Calu3 (cell line): ENCODE measurements at regions not wholly inside any gene's neighbourhood (a gene's known extent, or its start where the extent isn't known, plus 50 kb on each side); places are given as distances from the start of the nearest gene placed in this dataset.

Source experiments
- BruUV-seq: library from RNA; stranded (reverse); fragments of 400-500 nt; replicated peaks from 2 replicates; lab custom pipeline; 2021; lab: Mats Ljungman, UMichigan
- CTCF ChIA-PET: fragments of 300-600 bp; sonication (Branson Sonifier 250); formaldehyde crosslinking; loops from one replicate; lab custom pipeline; 2022; ENCODE audit warnings: antibody characterized with exemption; lab: Charles Lee
- DNase-seq: peaks from one replicate; pipeline ENCODE4 v3.0.0; 2022
- H3K27ac Mint-ChIP-seq: one replicate; pipeline ENCODE4 v1.8.0; 2022; ENCODE audit warnings: mixed read lengths; ENCODE audit not compliant: unreplicated experiment
- H3K27me3 Mint-ChIP-seq: one replicate; pipeline ENCODE4 v1.8.0; 2022; ENCODE audit warnings: mixed read lengths; ENCODE audit not compliant: unreplicated experiment
- H3K36me3 Mint-ChIP-seq: one replicate; pipeline ENCODE4 v1.8.0; 2022; ENCODE audit warnings: mild to moderate bottlenecking, moderate library complexity, mixed read lengths; ENCODE audit not compliant: insufficient read depth, unreplicated experiment
- H3K4me1 Mint-ChIP-seq: one replicate; pipeline ENCODE4 v1.8.0; 2022; ENCODE audit warnings: mild to moderate bottlenecking, low read depth, mixed read lengths; ENCODE audit not compliant: unreplicated experiment
- H3K4me3 Mint-ChIP-seq: one replicate; pipeline ENCODE4 v1.8.0; 2022; ENCODE audit warnings: mild to moderate bottlenecking, low read depth, moderate library complexity, mixed read lengths; ENCODE audit not compliant: unreplicated experiment
- H3K9me3 Mint-ChIP-seq: one replicate; pipeline ENCODE4 v1.8.0; 2022; ENCODE audit warnings: low read depth, mixed read lengths; ENCODE audit not compliant: unreplicated experiment
- CTCF ChIP-seq: fragments of 200-600 bp; IDR thresholded peaks from one replicate; pipeline ENCODE4 v1.8.0; 2022; ENCODE audit warnings: antibody characterized with exemption; ENCODE audit not compliant: unreplicated experiment
- intact Hi-C: fragments of 100-400 bp; cut with micrococcal nuclease; formaldehyde crosslinking; loops from one replicate; pipeline ENCODE4 v1.10.0; 2022; ENCODE audit not compliant: unreplicated experiment

GRCh38 chr13:87792878-87793277, 121.7 kb downstream of the SLITRK5 start:
- Mint-ChIP-seq H3K27me3 (no peaks in the 10 kb centered on the region), H3K36me3 (no peaks in the 10 kb centered on the region), H3K9me3 (no peaks in the 10 kb centered on the region), H3K27ac (no peak overlapping the region), H3K4me1 (no peaks in the 10 kb centered on the region), H3K4me3 (no peak overlapping the region)
- TF ChIP-seq CTCF, result no peak
- CTCF ChIA-PET, result no interaction called here
- intact Hi-C loops, result no loop called here
- BruUV-seq, result no TSS peak
- DNase-seq, result no peak

GRCh38 chr13:87798536-87798935, 127.4 kb downstream of the SLITRK5 start:
- Mint-ChIP-seq H3K9me3 (no peaks in the 10 kb centered on the region), H3K4me1 (no peaks in the 10 kb centered on the region), H3K36me3 (no peaks in the 10 kb centered on the region), H3K27ac (no peak overlapping the region), H3K4me3 (no peak overlapping the region), H3K27me3 (no peaks in the 10 kb centered on the region)
- CTCF ChIA-PET, result no interaction called here
- no peak for DNase-seq
- TF ChIP-seq CTCF, result no peak
- intact Hi-C loops, result no loop called here
- no TSS peak for BruUV-seq

GRCh38 chr13:87810391-87810801, 139.2 kb downstream of the SLITRK5 start:
- H3K27me3 Mint-ChIP-seq, result no peaks in the 10 kb centered on the region
- intact Hi-C loops, result no loop called here
- H3K27ac Mint-ChIP-seq, result no peak overlapping the region
- no peaks in the 10 kb centered on the region for H3K9me3 Mint-ChIP-seq
- DNase-seq, result no peak
- no peak for TF ChIP-seq CTCF
- no peaks in the 10 kb centered on the region for H3K36me3 Mint-ChIP-seq
- CTCF ChIA-PET, result no interaction called here
- no peaks in the 10 kb centered on the region for H3K4me1 Mint-ChIP-seq
- H3K4me3 Mint-ChIP-seq, result no peak overlapping the region
- BruUV-seq, result no TSS peak

GRCh38 chr13:87810920-87811344, 139.8 kb downstream of the SLITRK5 start:
- no peak for DNase-seq
- Mint-ChIP-seq H3K36me3 (no peaks in the 10 kb centered on the region), H3K27me3 (no peaks in the 10 kb centered on the region), H3K4me3 (no peak overlapping the region), H3K4me1 (no peaks in the 10 kb centered on the region), H3K9me3 (no peaks in the 10 kb centered on the region), H3K27ac (no peak overlapping the region)
- TF ChIP-seq CTCF, result no peak
- CTCF ChIA-PET, result no interaction called here
- no TSS peak for BruUV-seq
- intact Hi-C loops, result no loop called here
